HCT116 (cell line): ENCODE measurements at regions not wholly inside any gene's neighbourhood (a gene's known extent, or its start where the extent isn't known, plus 50 kb on each side); places are given as distances from the start of the nearest gene placed in this dataset.

Source experiments
- ATAC-seq: fragments of 200-7000 bp; cut with Tn5 transposase; 2 replicates; pipeline ENCODE4 v1.9.1; 2020; ENCODE audit warnings: mild to moderate bottlenecking, moderate library complexity
- BruUV-seq: library from RNA; stranded (reverse); fragments of 400-500 nt; replicated peaks from 2 replicates; lab custom pipeline; 2021; lab: Mats Ljungman, UMichigan
- CTCF ChIA-PET: fragments of 300-600 bp; sonication (Branson Sonifier 250); formaldehyde crosslinking; loops from one replicate; lab custom pipeline; 2021; ENCODE audit warnings: antibody characterized with exemption; lab: Charles Lee
- POLR2A ChIA-PET: fragments of 300-600, 350-600 bp; sonication (Branson Sonifier 250); formaldehyde crosslinking; loops from one replicate; lab custom pipeline; 2021; ENCODE audit warnings: antibody characterized with exemption; lab: Charles Lee
- RAD21 ChIA-PET, 2 experiments: fragments of 300-600 bp; sonication (Branson Sonifier 250); formaldehyde crosslinking; loops; one replicate each; lab custom pipeline; 2023; ENCODE audit warnings: low total read pairs in 2 of 2; ENCODE audit not compliant: uncharacterized antibody in 2 of 2, unreplicated experiment in 2 of 2, low non-redundant PET in 1 of 2; lab: Charles Lee
- DNase-seq: peaks from one replicate; pipeline ENCODE4 v3.0.0-alpha.2; 2010; ENCODE audit warnings: low read depth, low spot score
- H2AFZ ChIP-seq: fragments of 200-600 bp; shearing (Covaris generic), sonication (generic); 2 replicates; pipeline ENCODE4 v1.6.1; 2017; ENCODE audit warnings: low read depth, mixed run types, mixed read lengths, antibody characterized with exemption, low read length; ENCODE audit not compliant: poor library complexity, severe bottlenecking
- H3K27ac ChIP-seq: 2 replicates; pipeline ENCODE4 v1.5.1; 2012; ENCODE audit warnings: low read depth, low read length
- H3K27me3 ChIP-seq: fragments of 200-600 bp; sonication (generic); 2 replicates; pipeline ENCODE4 v1.6.1; 2016; ENCODE audit warnings: mixed run types, low read length, mixed read lengths; ENCODE audit not compliant: insufficient read depth
- H3K36me3 ChIP-seq, 2 experiments: fragments of 200-500 bp in 1 of 2; fragments of 200-600 bp in 1 of 2; sonication (Bioruptor generic) in 1 of 2; sonication (generic) in 1 of 2; 2 replicates each; pipeline versions ENCODE4 v1.5.1 to v1.6.1; 2014 to 2016; ENCODE audit warnings: low read length in 2 of 2, inconsistent platforms in 1 of 2, mixed read lengths in 1 of 2, mixed run types in 1 of 2; ENCODE audit not compliant: insufficient read depth in 2 of 2, control insufficient read depth in 1 of 2
- H3K4me1 ChIP-seq, 2 experiments: fragments of 200-600 bp in 1 of 2; sonication (generic) in 1 of 2; 2 replicates each; pipeline versions ENCODE4 v1.5.1 to v1.6.1; 2012 to 2017; ENCODE audit warnings: low read length in 2 of 2, inconsistent platforms in 1 of 2, mild to moderate bottlenecking in 1 of 2, mixed read lengths in 1 of 2, mixed run types in 1 of 2, moderate library complexity in 1 of 2; ENCODE audit not compliant: insufficient read depth in 2 of 2, control insufficient read depth in 1 of 2
- H3K4me2 ChIP-seq: fragments of 200-600 bp; sonication (generic); 2 replicates; pipeline ENCODE4 v1.6.1; 2017; ENCODE audit warnings: mixed run types, low read length, mixed read lengths
- H3K4me3 ChIP-seq, 2 experiments: fragments of 200-600 bp in 1 of 2; sonication (generic) in 1 of 2; replicated peaks in 1 of 2; 2 replicates each; pipeline ENCODE4 v1.5.1; 2011 to 2016; ENCODE audit warnings: low read length in 2 of 2, control low read depth in 1 of 2, low read depth in 1 of 2, mild to moderate bottlenecking in 1 of 2, mixed read lengths in 1 of 2, mixed run types in 1 of 2
- H3K79me2 ChIP-seq: fragments of 200-600 bp; sonication (generic); 2 replicates; pipeline ENCODE4 v1.6.1; 2017; ENCODE audit warnings: mild to moderate bottlenecking, mixed run types, low read length, moderate library complexity, mixed read lengths; ENCODE audit not compliant: insufficient read depth
- H3K9ac ChIP-seq: fragments of 200-600 bp; sonication (generic); 2 replicates; pipeline ENCODE4 v1.6.1; 2016; ENCODE audit warnings: low read length, mixed read lengths
- H3K9me2 ChIP-seq: fragments of 200-600 bp; sonication (generic), shearing (Covaris generic); 2 replicates; pipeline ENCODE4 v1.6.1; 2017; ENCODE audit warnings: mixed run types, mild to moderate bottlenecking, moderate library complexity; ENCODE audit not compliant: insufficient read depth
- H3K9me3 ChIP-seq, 2 experiments: fragments of 200-500 bp in 1 of 2; fragments of 200-600 bp in 1 of 2; sonication (Bioruptor generic) in 1 of 2; sonication (generic) in 1 of 2; 2 replicates each; pipeline ENCODE4 v1.6.1; 2014 to 2017; ENCODE audit warnings: low read length in 2 of 2, mixed read lengths in 2 of 2, inconsistent platforms in 1 of 2, low read depth in 1 of 2, mild to moderate bottlenecking in 1 of 2, mixed run types in 1 of 2, moderate library complexity in 1 of 2; ENCODE audit not compliant: control insufficient read depth in 1 of 2, insufficient read depth in 1 of 2
- H4K20me1 ChIP-seq: fragments of 200-600 bp; sonication (generic), shearing (Covaris generic); 2 replicates; pipeline ENCODE4 v1.6.1; 2017; ENCODE audit warnings: mixed run types, mild to moderate bottlenecking, moderate library complexity; ENCODE audit not compliant: insufficient read depth
- EGR1 ChIP-seq: IDR thresholded peaks from 2 replicates; pipeline ENCODE4 v1.6.1; 2012; ENCODE audit warnings: low read depth
- EZH2 ChIP-seq: fragments of 200-600 bp; sonication (generic); IDR thresholded peaks from 2 replicates; pipeline ENCODE4 v1.6.1; 2017; ENCODE audit warnings: antibody characterized with exemption, mixed run types
- FOSL1 ChIP-seq: IDR thresholded peaks from 2 replicates; pipeline ENCODE4 v1.6.1; 2012; ENCODE audit warnings: low read depth
- POLR2AphosphoS5 ChIP-seq: IDR thresholded peaks from 2 replicates; pipeline ENCODE4 v1.6.1; 2011; ENCODE audit warnings: mild to moderate bottlenecking, low read depth, low read length, moderate library complexity
- RAD21 ChIP-seq: IDR thresholded peaks from 2 replicates; pipeline ENCODE4 v1.6.1; 2012; ENCODE audit warnings: low read depth, mild to moderate bottlenecking
- SP1 ChIP-seq: IDR thresholded peaks from 2 replicates; pipeline ENCODE4 v1.6.1; 2012; ENCODE audit warnings: low read depth
- TCF7L2 ChIP-seq: IDR thresholded peaks from 2 replicates; pipeline ENCODE4 v1.7.0; 2011; ENCODE audit warnings: borderline replicate concordance, inconsistent platforms; ENCODE audit not compliant: insufficient read depth, insufficient read length; ENCODE audit errors: extremely low read depth
- YY1 ChIP-seq: IDR thresholded peaks from 2 replicates; pipeline ENCODE4 v1.6.1; 2011; ENCODE audit warnings: low read length, low read depth, moderate library complexity, mild to moderate bottlenecking; ENCODE audit not compliant: insufficient replicate concordance; ENCODE audit errors: extremely low read depth
- ZNF274 ChIP-seq: fragments of 200-500 bp; sonication (Bioruptor generic); IDR thresholded peaks from 2 replicates; pipeline ENCODE4 v1.6.1; 2014; ENCODE audit warnings: mild to moderate bottlenecking, low read depth, low read length, inconsistent platforms
- intact Hi-C: fragments of 100-400 bp; cut with micrococcal nuclease; formaldehyde crosslinking; loops from 2 replicates; pipeline ENCODE4 v1.10.0; 2022
- TF ChIP-seq, protein P1 (sequence below): IDR thresholded peaks from 2 replicates; pipeline ENCODE4 v1.6.1; 2011; ENCODE audit warnings: mild to moderate bottlenecking, low read length, moderate library complexity; ENCODE audit not compliant: insufficient replicate concordance; ENCODE audit errors: extremely low read depth
- TF ChIP-seq, protein P2 (sequence below), 3 experiments: fragments of 200-600 bp in 1 of 3; sonication (generic) in 1 of 3; IDR thresholded peaks in 2 of 3; conservative IDR thresholded peaks in 1 of 3; 2 replicates each; pipeline ENCODE4 v1.5.1; 2012 to 2017; ENCODE audit warnings: low read depth in 2 of 3, low read length in 2 of 3, antibody characterized with exemption in 1 of 3, borderline replicate concordance in 1 of 3, control low read depth in 1 of 3, mild to moderate bottlenecking in 1 of 3, mixed read lengths in 1 of 3, mixed run types in 1 of 3, moderate library complexity in 1 of 3; ENCODE audit not compliant: insufficient read depth in 1 of 3

DNA sequence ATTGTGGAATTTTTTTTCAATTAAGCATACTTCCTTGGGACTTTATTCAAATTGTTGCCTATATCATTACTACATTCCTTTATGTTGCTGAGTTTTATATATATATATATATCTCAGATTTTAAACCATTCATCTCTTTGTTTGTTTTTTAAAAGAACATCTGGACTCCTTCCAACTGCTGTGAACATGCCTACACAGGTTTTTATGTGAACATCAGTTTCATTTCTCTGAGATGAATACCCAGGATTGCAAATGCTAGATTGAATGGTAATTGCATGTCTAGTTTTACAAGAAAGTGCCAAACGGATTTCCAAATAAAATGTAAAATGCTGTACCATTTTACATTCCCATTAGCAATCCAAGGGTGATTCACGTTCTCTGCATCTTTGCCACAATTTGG, 1289.3 kb downstream of the HACE1 start:
- ATAC-seq (no peak), DNase-seq (no peak)
- BruUV-seq = no TSS peak
- Histone ChIP-seq H3K9me3 (no peaks in the 10 kb centered on the region), H3K4me1 (no peaks in the 10 kb centered on the region), H3K36me3 (no peaks in the 10 kb centered on the region), H3K4me2 (no peak overlapping the region), H4K20me1 (no peaks in the 10 kb centered on the region), H3K27me3 (no peaks in the 10 kb centered on the region), H3K9ac (no peak overlapping the region), H2AFZ (no peak overlapping the region), H3K4me3 (no peak overlapping the region), H3K27ac (no peak overlapping the region)
- intact Hi-C loops = no loop called here
- ChIA-PET POLR2A (no interaction called here), CTCF (no interaction called here), RAD21 (no interaction called here)
- no peak for TF ChIP-seq FOSL1
- no peak for TF ChIP-seq RAD21
- TF ChIP-seq, protein P1, sequence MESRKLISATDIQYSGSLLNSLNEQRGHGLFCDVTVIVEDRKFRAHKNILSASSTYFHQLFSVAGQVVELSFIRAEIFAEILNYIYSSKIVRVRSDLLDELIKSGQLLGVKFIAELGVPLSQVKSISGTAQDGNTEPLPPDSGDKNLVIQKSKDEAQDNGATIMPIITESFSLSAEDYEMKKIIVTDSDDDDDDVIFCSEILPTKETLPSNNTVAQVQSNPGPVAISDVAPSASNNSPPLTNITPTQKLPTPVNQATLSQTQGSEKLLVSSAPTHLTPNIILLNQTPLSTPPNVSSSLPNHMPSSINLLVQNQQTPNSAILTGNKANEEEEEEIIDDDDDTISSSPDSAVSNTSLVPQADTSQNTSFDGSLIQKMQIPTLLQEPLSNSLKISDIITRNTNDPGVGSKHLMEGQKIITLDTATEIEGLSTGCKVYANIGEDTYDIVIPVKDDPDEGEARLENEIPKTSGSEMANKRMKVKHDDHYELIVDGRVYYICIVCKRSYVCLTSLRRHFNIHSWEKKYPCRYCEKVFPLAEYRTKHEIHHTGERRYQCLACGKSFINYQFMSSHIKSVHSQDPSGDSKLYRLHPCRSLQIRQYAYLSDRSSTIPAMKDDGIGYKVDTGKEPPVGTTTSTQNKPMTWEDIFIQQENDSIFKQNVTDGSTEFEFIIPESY = no peak
- TF ChIP-seq POLR2AphosphoS5 = no peak
- no peak for TF ChIP-seq YY1
- TF ChIP-seq SP1 = no peak
- TF ChIP-seq EGR1 = no peak
- TF ChIP-seq ZNF274 = no peak
- TF ChIP-seq, protein P2, sequence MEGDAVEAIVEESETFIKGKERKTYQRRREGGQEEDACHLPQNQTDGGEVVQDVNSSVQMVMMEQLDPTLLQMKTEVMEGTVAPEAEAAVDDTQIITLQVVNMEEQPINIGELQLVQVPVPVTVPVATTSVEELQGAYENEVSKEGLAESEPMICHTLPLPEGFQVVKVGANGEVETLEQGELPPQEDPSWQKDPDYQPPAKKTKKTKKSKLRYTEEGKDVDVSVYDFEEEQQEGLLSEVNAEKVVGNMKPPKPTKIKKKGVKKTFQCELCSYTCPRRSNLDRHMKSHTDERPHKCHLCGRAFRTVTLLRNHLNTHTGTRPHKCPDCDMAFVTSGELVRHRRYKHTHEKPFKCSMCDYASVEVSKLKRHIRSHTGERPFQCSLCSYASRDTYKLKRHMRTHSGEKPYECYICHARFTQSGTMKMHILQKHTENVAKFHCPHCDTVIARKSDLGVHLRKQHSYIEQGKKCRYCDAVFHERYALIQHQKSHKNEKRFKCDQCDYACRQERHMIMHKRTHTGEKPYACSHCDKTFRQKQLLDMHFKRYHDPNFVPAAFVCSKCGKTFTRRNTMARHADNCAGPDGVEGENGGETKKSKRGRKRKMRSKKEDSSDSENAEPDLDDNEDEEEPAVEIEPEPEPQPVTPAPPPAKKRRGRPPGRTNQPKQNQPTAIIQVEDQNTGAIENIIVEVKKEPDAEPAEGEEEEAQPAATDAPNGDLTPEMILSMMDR (IDR thresholded peaks at IDR 0.05 in 2 of 3, conservative IDR thresholded peaks at IDR 0.05 in 1 of 3; ENCODE audit: borderline replicate concordance in 1 of 3, insufficient read depth in 1 of 3, low read depth in 2 of 3, low read length in 2 of 3) = no peak
- no peak for TF ChIP-seq EZH2
- no peak for TF ChIP-seq TCF7L2
- TF ChIP-seq, all 23 proteins: peak for 0
- H3K9me2 ChIP-seq = no peaks in the 10 kb centered on the region
- H3K79me2 ChIP-seq = no peaks in the 10 kb centered on the region
